NCI-H2227 (cell line): ENCODE measurements at regions not wholly inside any gene's neighbourhood (a gene's known extent, or its start where the extent isn't known, plus 50 kb on each side); places are given as distances from the start of the nearest gene placed in this dataset.
"Not testable (repeated sequence)": the region's sequence is repeated elsewhere in the genome, so short reads cannot be mapped to it uniquely, and the experiment has no call there.

Experiments
- DNase-seq: peaks from one replicate; lab custom pipeline; 2025; ENCODE audit not compliant: unreplicated experiment; lab: John Stamatoyannopoulos, UW

- DNase-seq: peak; percentile 24
Observed at GRCh38 chr6:134619789-134620188, 301.9 kb upstream of the SGK1 start.

- DNase-seq: no peak
Observed at GRCh38 chr6:134619077-134619476, 301.2 kb upstream of the SGK1 start.

GRCh38 chr6:134614606-134615485 lies 296.9 kb upstream of the SGK1 start:
- no peak for DNase-seq

GRCh38 chr6:134612128-134612527 lies 294.2 kb upstream of the SGK1 start:
- not testable (repeated sequence) for DNase-seq

GRCh38 chr6:134610411-134610810 lies 292.5 kb upstream of the SGK1 start:
- no peak for DNase-seq

GRCh38 chr6:134609716-134610261 lies 291.9 kb upstream of the SGK1 start:
- DNase-seq: peak; percentile 19

- DNase-seq: no peak
Observed at GRCh38 chr6:134607411-134607810, 289.5 kb upstream of the SGK1 start.

- DNase-seq: no peak
Observed at GRCh38 chr6:134605034-134605433, 287.1 kb upstream of the SGK1 start.

GRCh38 chr6:134604014-134604676 lies 286.2 kb upstream of the SGK1 start:
- DNase-seq: no peak

GRCh38 chr6:134603561-134603960 lies 285.6 kb upstream of the SGK1 start:
- no peak for DNase-seq

GRCh38 chr6:134602123-134602522 lies 284.2 kb upstream of the SGK1 start:
- no peak for DNase-seq

- DNase-seq: no peak
Observed at GRCh38 chr6:134600671-134601070, 282.8 kb upstream of the SGK1 start.

- no peak for DNase-seq
Observed at GRCh38 chr6:134599079-134599478, 281.2 kb upstream of the SGK1 start.

GRCh38 chr6:134596191-134596590 lies 278.3 kb upstream of the SGK1 start:
- DNase-seq: no peak

- no peak for DNase-seq
Observed at GRCh38 chr6:134594881-134595280, 277.0 kb upstream of the SGK1 start.

GRCh38 chr6:134593887-134594286 lies 276.0 kb upstream of the SGK1 start:
- DNase-seq: no peak

GRCh38 chr6:134593442-134593841 lies 275.5 kb upstream of the SGK1 start:
- peak; percentile 59 for DNase-seq

GRCh38 chr6:134593024-134593423 lies 275.1 kb upstream of the SGK1 start:
- DNase-seq: peak; percentile 48

GRCh38 chr6:134590449-134590848 lies 272.5 kb upstream of the SGK1 start:
- DNase-seq: no peak

- DNase-seq: no peak
Observed at GRCh38 chr6:134590004-134590403, 272.1 kb upstream of the SGK1 start.

GRCh38 chr6:134589512-134589911 lies 271.6 kb upstream of the SGK1 start:
- DNase-seq: no peak

GRCh38 chr6:134588267-134588666 lies 270.4 kb upstream of the SGK1 start:
- no peak for DNase-seq
